Smooth muscle cell (in vitro differentiated cells): ENCODE measurements at regions not wholly inside any gene's neighbourhood (a gene's known extent, or its start where the extent isn't known, plus 50 kb on each side); places are given as distances from the start of the nearest gene placed in this dataset.

Experiments used
- DNase-seq: peaks from one replicate; lab custom pipeline; 2025; ENCODE audit not compliant: unreplicated experiment; lab: John Stamatoyannopoulos, UW
- H2AFZ ChIP-seq: fragments of 200-600 bp; sonication (generic); 2 replicates; pipeline ENCODE4 v1.6.0; 2016; ENCODE audit warnings: antibody characterized with exemption, low read depth, mild to moderate bottlenecking
- H3F3A ChIP-seq: fragments of 200-600 bp; sonication (generic); 2 replicates; pipeline ENCODE4 v1.6.0; 2017; ENCODE audit warnings: antibody characterized with exemption, low read depth
- H3K27ac ChIP-seq: fragments of 200-600 bp; sonication (generic); 2 replicates; pipeline ENCODE4 v1.5.1; 2016; ENCODE audit warnings: low read depth, mild to moderate bottlenecking
- H3K27me3 ChIP-seq: fragments of 200-600 bp; sonication (generic); 2 replicates; pipeline ENCODE4 v1.6.1; 2016; ENCODE audit warnings: low read depth, mild to moderate bottlenecking
- H3K36me3 ChIP-seq: fragments of 200-600 bp; sonication (generic); 2 replicates; pipeline ENCODE4 v1.5.1; 2016; ENCODE audit warnings: low read depth
- H3K4me1 ChIP-seq: fragments of 200-600 bp; sonication (generic); 2 replicates; pipeline ENCODE4 v1.5.1; 2016; ENCODE audit warnings: low read depth
- H3K4me2 ChIP-seq: fragments of 200-600 bp; sonication (generic); 2 replicates; pipeline ENCODE4 v1.6.0; 2016; ENCODE audit warnings: mild to moderate bottlenecking
- H3K4me3 ChIP-seq: fragments of 200-600 bp; sonication (generic); 2 replicates; pipeline ENCODE4 v1.5.1; 2016; ENCODE audit warnings: mild to moderate bottlenecking
- H3K79me2 ChIP-seq: fragments of 200-600 bp; sonication (generic); 2 replicates; pipeline ENCODE4 v1.6.0; 2016; ENCODE audit warnings: low read depth, mild to moderate bottlenecking
- H3K9ac ChIP-seq: fragments of 200-600 bp; sonication (generic); 2 replicates; pipeline ENCODE4 v1.6.0; 2016; ENCODE audit warnings: low read depth
- H3K9me3 ChIP-seq: fragments of 200-600 bp; sonication (generic); replicated peaks from 2 replicates; pipeline ENCODE4 v1.5.1; 2016; ENCODE audit warnings: low read depth
- H4K20me1 ChIP-seq: fragments of 200-600 bp; sonication (generic); 2 replicates; pipeline ENCODE4 v1.6.0; 2016; ENCODE audit warnings: low read depth
- WGBS: methylation state at CpG from one replicate; pipeline ENCODE4 v1.1.7; 2016; ENCODE audit warnings: low lambda C conversion rate; 5-methylcytosine and 5-hydroxymethylcytosine counted together
- TF ChIP-seq, protein P1 (sequence below): fragments of 200-600 bp; sonication (generic); IDR thresholded peaks from 2 replicates; pipeline ENCODE4 v1.5.1; 2017; ENCODE audit warnings: borderline replicate concordance, mild to moderate bottlenecking, antibody characterized with exemption; ENCODE audit not compliant: insufficient read depth, poor library complexity, severe bottlenecking

DNA sequence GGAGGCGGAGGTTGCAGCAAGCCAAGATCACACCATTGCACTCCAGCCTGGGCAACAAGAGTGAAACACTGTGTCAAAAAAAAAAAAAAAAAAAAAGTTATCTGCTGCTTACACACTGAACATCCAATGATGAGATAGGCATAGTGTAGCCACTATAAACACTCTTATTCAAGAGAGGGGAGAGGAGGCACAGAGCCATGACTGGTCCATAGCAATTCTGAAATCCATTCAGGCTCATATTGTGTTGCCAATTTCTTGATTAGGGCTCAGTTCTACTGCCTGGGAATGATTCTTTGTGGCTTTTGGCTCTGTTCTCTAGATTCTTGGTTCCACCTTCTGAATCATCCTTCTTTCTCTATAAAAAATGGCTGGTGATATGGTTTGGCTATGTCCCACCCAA is 136.1 kb downstream of the ZFP36L2 start:
- H3K4me3 ChIP-seq, result no peak overlapping the region
- TF ChIP-seq, protein P1, sequence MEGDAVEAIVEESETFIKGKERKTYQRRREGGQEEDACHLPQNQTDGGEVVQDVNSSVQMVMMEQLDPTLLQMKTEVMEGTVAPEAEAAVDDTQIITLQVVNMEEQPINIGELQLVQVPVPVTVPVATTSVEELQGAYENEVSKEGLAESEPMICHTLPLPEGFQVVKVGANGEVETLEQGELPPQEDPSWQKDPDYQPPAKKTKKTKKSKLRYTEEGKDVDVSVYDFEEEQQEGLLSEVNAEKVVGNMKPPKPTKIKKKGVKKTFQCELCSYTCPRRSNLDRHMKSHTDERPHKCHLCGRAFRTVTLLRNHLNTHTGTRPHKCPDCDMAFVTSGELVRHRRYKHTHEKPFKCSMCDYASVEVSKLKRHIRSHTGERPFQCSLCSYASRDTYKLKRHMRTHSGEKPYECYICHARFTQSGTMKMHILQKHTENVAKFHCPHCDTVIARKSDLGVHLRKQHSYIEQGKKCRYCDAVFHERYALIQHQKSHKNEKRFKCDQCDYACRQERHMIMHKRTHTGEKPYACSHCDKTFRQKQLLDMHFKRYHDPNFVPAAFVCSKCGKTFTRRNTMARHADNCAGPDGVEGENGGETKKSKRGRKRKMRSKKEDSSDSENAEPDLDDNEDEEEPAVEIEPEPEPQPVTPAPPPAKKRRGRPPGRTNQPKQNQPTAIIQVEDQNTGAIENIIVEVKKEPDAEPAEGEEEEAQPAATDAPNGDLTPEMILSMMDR, result no peak
- 100% methylated on average over 1 of the region's 1 CpG for WGBS

DNA sequence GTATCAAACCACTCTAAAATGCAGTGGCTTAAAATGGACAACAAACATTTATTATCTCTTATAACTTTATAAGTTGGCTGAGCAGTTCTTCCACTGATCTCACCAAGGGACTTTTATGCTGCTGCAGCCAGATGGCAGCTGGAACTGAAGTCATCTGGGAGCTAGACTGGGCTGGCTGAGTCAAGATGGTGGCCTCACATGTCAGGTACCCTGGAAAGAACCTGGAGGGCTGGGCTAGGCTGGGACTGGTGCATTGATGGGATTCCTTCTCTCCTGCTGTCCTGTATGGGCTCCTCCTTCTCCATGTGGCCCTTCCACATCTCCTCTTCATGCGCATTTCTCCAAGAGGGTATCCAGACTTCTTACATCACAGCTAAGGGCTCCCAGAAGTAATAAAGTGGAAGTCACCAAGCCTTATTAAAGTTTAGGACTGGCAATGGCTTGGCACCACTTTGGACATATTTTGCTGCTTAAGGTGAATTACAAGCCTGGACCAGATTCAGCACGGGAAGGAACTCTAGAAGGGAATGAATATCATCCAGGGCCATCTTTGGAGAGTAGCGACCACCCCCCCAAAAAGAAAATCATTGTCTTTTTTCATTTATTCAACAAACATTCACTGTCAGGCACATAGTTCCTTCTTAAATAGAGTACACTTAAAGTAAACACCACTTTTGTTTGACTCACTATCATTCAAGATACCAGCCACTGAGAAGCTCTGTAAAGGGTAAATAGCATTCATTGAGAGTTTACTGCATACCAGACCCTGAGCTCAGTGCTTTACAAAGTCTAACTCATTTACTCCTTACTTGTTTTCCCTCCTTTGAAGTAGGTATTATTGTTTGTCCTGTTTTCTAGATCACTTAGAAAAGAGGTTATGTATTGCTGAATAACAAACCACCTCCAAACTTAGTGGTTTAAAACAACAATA is 138.0 kb downstream of the ZFP36L2 start:
- H3F3A ChIP-seq, result peaks cover 34% of the 10 kb centered on the region
- no peak overlapping the region for H3K4me3 ChIP-seq
- H3K79me2 ChIP-seq, result no peaks in the 10 kb centered on the region
- H3K4me2 ChIP-seq, result peak overlapping the region; percentile 51
- H3K27me3 ChIP-seq, result no peaks in the 10 kb centered on the region
- no peak overlapping the region for H3K9ac ChIP-seq
- H3K9me3 ChIP-seq, result no peaks in the 10 kb centered on the region
- TF ChIP-seq, protein P1, result no peak
- H4K20me1 ChIP-seq, result no peaks in the 10 kb centered on the region
- DNase-seq, result no peak
- peaks cover 43% of the 10 kb centered on the region for H3K4me1 ChIP-seq
- H3K36me3 ChIP-seq, result no peaks in the 10 kb centered on the region
- H3K27ac ChIP-seq, result peak overlapping the region; percentile 94
- whole genome bisulfite sequencing, result 89% methylated on average over 3 of the region's 3 CpGs
- H2AFZ ChIP-seq, result peak overlapping the region; percentile 75

More for the DNA sequence above, 136.1 kb downstream of the ZFP36L2 start:
- Histone ChIP-seq H3K9me3 (no peaks in the 10 kb centered on the region), H3K36me3 (no peaks in the 10 kb centered on the region), H3K27ac (no peak overlapping the region), H4K20me1 (no peaks in the 10 kb centered on the region), H3F3A (peaks cover 17% of the 10 kb centered on the region), H3K79me2 (no peaks in the 10 kb centered on the region), H3K9ac (no peak overlapping the region), H3K4me1 (peaks cover 25% of the 10 kb centered on the region), H3K4me2 (no peak overlapping the region), H2AFZ (no peak overlapping the region), H3K27me3 (no peaks in the 10 kb centered on the region)
- no peak for DNase-seq

DNA sequence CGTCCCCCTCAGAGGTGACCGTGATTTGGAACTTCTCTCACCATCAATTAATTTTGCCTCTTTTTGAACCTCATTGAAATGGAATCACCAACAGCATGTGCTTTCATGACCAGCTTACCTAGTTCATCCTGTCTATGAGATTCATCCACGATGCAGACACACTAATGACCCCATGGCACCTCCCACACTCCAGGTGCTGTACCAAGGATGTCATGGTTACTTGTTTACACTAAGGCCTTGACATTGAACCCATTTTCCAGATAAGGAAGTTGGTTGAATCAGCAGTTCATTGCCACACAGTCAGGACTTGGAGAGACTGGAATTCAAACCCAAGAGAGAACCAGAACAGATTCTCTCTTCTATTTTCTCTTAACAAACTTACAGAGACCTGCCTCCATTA is 139.0 kb downstream of the ZFP36L2 start:
- no peaks in the 10 kb centered on the region for H3K9me3 ChIP-seq
- H3K79me2 ChIP-seq, result no peaks in the 10 kb centered on the region
- H2AFZ ChIP-seq, result no peak overlapping the region
- H3K4me1 ChIP-seq, result peaks cover 53% of the 10 kb centered on the region
- H3F3A ChIP-seq, result peaks cover 37% of the 10 kb centered on the region
- H3K36me3 ChIP-seq, result no peaks in the 10 kb centered on the region
- DNase-seq, result no peak
- H3K9ac ChIP-seq, result peak overlapping the region; percentile 61
- TF ChIP-seq, protein P1, result no peak
- no peaks in the 10 kb centered on the region for H3K27me3 ChIP-seq
- H4K20me1 ChIP-seq, result no peaks in the 10 kb centered on the region
- no peak overlapping the region for H3K4me3 ChIP-seq
- H3K4me2 ChIP-seq, result peak overlapping the region; percentile 73
- 92% methylated on average over 3 of the region's 3 CpGs for WGBS
- H3K27ac ChIP-seq, result peak overlapping the region; percentile 94
